WTC11 (cell line): ENCODE measurements at regions not wholly inside any gene's neighbourhood (a gene's known extent, or its start where the extent isn't known, plus 50 kb on each side); places are given as distances from the start of the nearest gene placed in this dataset.

ENCODE experiments used
- FOXJ3 ChIP-seq: sonication (generic); formaldehyde crosslinking; IDR thresholded peaks from 2 replicates; pipeline ENCODE4 v1.9.0; 2021; ENCODE audit warnings: missing genetic modification reagents, mild to moderate bottlenecking, borderline replicate concordance
- FOXP1 ChIP-seq: sonication (generic); formaldehyde crosslinking; IDR thresholded peaks from 2 replicates; pipeline ENCODE4 v1.8.0; 2022; ENCODE audit warnings: missing genetic modification reagents, mild to moderate bottlenecking, moderate library complexity, borderline replicate concordance
- GABPB1 ChIP-seq: sonication (generic); formaldehyde crosslinking; IDR thresholded peaks from 2 replicates; pipeline ENCODE4 v1.8.1; 2023; ENCODE audit warnings: mild to moderate bottlenecking, missing genetic modification reagents
- JUN ChIP-seq: sonication (generic); formaldehyde crosslinking; IDR thresholded peaks from 2 replicates; pipeline ENCODE4 v1.8.0; 2023; ENCODE audit warnings: mild to moderate bottlenecking, missing genetic modification reagents
- KAT7 ChIP-seq: sonication (generic); formaldehyde crosslinking; IDR thresholded peaks from 2 replicates; pipeline ENCODE4 v1.8.1; 2023; ENCODE audit warnings: missing genetic modification reagents, mild to moderate bottlenecking, borderline replicate concordance
- SP1 ChIP-seq: sonication (generic); formaldehyde crosslinking; conservative IDR thresholded peaks from 2 replicates; pipeline ENCODE4 v1.8.1; 2022; ENCODE audit warnings: missing genetic modification reagents
- ZNF263 ChIP-seq: sonication (generic); formaldehyde crosslinking; IDR thresholded peaks from 2 replicates; pipeline ENCODE4 v1.8.1; 2022; ENCODE audit warnings: low read depth, mild to moderate bottlenecking, moderate library complexity, missing genetic modification reagents
- TF ChIP-seq, protein P1 (sequence below): fragments of 200-600 bp; IDR thresholded peaks from 2 replicates; pipeline ENCODE4 v1.8.0; 2022; ENCODE audit warnings: antibody characterized with exemption
- TF ChIP-seq, protein P2 (sequence below): sonication (generic); formaldehyde crosslinking; IDR thresholded peaks from 2 replicates; pipeline ENCODE4 v1.8.1; 2023; ENCODE audit warnings: mild to moderate bottlenecking, missing genetic modification reagents, moderate library complexity
- TF ChIP-seq, protein P3 (sequence below): sonication (generic); formaldehyde crosslinking; IDR thresholded peaks from 2 replicates; pipeline ENCODE4 v1.8.1; 2023; ENCODE audit warnings: mild to moderate bottlenecking, missing genetic modification reagents
- TF ChIP-seq, protein P4 (sequence below): sonication (generic); formaldehyde crosslinking; IDR thresholded peaks from 2 replicates; pipeline ENCODE4 v1.8.1; 2022; ENCODE audit warnings: low read depth, missing genetic modification reagents, borderline replicate concordance

DNA sequence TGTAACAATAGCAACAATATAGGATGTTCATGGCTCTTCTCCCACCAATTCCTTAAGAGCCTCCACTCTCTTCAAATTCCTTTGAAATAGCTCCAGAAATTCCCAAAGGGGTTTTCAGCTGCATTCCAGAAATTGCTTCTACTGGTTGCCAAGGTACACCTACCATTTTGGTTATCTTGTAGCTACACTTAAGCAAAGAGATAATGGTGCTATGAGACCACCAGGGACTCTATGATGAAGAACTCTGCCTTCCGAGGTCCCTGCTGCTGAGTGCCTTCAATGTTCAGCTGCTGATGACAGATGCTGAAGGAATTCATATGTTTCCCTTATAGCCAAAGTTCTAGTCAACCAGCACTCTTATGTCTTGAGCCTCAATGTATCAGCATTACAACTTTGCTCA lies 78.4 kb downstream of the POU4F1 start:
- TF ChIP-seq, protein P1, sequence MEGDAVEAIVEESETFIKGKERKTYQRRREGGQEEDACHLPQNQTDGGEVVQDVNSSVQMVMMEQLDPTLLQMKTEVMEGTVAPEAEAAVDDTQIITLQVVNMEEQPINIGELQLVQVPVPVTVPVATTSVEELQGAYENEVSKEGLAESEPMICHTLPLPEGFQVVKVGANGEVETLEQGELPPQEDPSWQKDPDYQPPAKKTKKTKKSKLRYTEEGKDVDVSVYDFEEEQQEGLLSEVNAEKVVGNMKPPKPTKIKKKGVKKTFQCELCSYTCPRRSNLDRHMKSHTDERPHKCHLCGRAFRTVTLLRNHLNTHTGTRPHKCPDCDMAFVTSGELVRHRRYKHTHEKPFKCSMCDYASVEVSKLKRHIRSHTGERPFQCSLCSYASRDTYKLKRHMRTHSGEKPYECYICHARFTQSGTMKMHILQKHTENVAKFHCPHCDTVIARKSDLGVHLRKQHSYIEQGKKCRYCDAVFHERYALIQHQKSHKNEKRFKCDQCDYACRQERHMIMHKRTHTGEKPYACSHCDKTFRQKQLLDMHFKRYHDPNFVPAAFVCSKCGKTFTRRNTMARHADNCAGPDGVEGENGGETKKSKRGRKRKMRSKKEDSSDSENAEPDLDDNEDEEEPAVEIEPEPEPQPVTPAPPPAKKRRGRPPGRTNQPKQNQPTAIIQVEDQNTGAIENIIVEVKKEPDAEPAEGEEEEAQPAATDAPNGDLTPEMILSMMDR: no peak
- TF ChIP-seq KAT7 (no peak), FOXJ3 (CRISPR knock-in tag) (no peak), ZNF263 (no peak), JUN (CRISPR knock-in tag) (no peak), GABPB1 (no peak), SP1 (CRISPR knock-in tag) (no peak), FOXP1 (no peak)
- TF ChIP-seq, protein P2, sequence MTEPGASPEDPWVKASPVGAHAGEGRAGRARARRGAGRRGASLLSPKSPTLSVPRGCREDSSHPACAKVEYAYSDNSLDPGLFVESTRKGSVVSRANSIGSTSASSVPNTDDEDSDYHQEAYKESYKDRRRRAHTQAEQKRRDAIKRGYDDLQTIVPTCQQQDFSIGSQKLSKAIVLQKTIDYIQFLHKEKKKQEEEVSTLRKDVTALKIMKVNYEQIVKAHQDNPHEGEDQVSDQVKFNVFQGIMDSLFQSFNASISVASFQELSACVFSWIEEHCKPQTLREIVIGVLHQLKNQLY (CRISPR knock-in tag): no peak
- TF ChIP-seq, protein P3, sequence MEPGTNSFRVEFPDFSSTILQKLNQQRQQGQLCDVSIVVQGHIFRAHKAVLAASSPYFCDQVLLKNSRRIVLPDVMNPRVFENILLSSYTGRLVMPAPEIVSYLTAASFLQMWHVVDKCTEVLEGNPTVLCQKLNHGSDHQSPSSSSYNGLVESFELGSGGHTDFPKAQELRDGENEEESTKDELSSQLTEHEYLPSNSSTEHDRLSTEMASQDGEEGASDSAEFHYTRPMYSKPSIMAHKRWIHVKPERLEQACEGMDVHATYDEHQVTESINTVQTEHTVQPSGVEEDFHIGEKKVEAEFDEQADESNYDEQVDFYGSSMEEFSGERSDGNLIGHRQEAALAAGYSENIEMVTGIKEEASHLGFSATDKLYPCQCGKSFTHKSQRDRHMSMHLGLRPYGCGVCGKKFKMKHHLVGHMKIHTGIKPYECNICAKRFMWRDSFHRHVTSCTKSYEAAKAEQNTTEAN (CRISPR knock-in tag): no peak
- TF ChIP-seq, protein P4, sequence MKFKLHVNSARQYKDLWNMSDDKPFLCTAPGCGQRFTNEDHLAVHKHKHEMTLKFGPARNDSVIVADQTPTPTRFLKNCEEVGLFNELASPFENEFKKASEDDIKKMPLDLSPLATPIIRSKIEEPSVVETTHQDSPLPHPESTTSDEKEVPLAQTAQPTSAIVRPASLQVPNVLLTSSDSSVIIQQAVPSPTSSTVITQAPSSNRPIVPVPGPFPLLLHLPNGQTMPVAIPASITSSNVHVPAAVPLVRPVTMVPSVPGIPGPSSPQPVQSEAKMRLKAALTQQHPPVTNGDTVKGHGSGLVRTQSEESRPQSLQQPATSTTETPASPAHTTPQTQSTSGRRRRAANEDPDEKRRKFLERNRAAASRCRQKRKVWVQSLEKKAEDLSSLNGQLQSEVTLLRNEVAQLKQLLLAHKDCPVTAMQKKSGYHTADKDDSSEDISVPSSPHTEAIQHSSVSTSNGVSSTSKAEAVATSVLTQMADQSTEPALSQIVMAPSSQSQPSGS (CRISPR knock-in tag): no peak
